ENCODE measurements at regions not wholly inside any gene's neighbourhood (a gene's known extent, or its start where the extent isn't known, plus 50 kb on each side); places are given as distances from the start of the nearest gene placed in this dataset.

GRCh38 chr5:36360307-36360706, 58.6 kb upstream of the RANBP3L start:
- TF ChIP-seq CTCF (IDR thresholded peaks at IDR 0.05; ENCODE audit: insufficient read depth, low read length) (no peak), SPI1 (IDR thresholded peaks at IDR 0.05; ENCODE audit: borderline replicate concordance, low read depth) (no peak), POLR2AphosphoS5 (IDR thresholded peaks at IDR 0.05; ENCODE audit: low read depth) (no peak), GABPA (IDR thresholded peaks at IDR 0.05; ENCODE audit: low read depth) (no peak), REST (IDR thresholded peaks at IDR 0.05; ENCODE audit: insufficient replicate concordance, low read depth) (no peak)
- Histone ChIP-seq H3K27me3 (ENCODE audit: insufficient read depth, poor library complexity, severe bottlenecking) (no peaks in the 10 kb centered on the region), H3K4me3 (replicated peaks; ENCODE audit: insufficient read depth, low read length) (no peak overlapping the region), H3K27ac (replicated peaks) (no peak overlapping the region)
- no peak for DNase-seq (ENCODE audit: low read depth in 1 of 2, low spot score in 1 of 2)

- no peak for TF ChIP-seq CTCF (IDR thresholded peaks at IDR 0.05; ENCODE audit: insufficient read depth, low read length)
- TF ChIP-seq REST (IDR thresholded peaks at IDR 0.05; ENCODE audit: insufficient replicate concordance, low read depth) = no peak
- TF ChIP-seq GABPA (IDR thresholded peaks at IDR 0.05; ENCODE audit: low read depth) = no peak
- no peak for TF ChIP-seq SPI1 (IDR thresholded peaks at IDR 0.05; ENCODE audit: borderline replicate concordance, low read depth)
- TF ChIP-seq POLR2AphosphoS5 (IDR thresholded peaks at IDR 0.05; ENCODE audit: low read depth) = no peak
- H3K4me3 ChIP-seq (replicated peaks; ENCODE audit: insufficient read depth, low read length) = no peak overlapping the region
- no peak for DNase-seq (ENCODE audit: low read depth in 1 of 2, low spot score in 1 of 2)
Observed at GRCh38 chr5:36363101-36363500, 61.4 kb upstream of the RANBP3L start.

GRCh38 chr5:36363744-36364143, 62.0 kb upstream of the RANBP3L start:
- no peak for DNase-seq (ENCODE audit: low read depth in 1 of 2, low spot score in 1 of 2)
- Histone ChIP-seq H3K4me3 (replicated peaks; ENCODE audit: insufficient read depth, low read length) (no peak overlapping the region), H3K27me3 (ENCODE audit: insufficient read depth, poor library complexity, severe bottlenecking) (no peaks in the 10 kb centered on the region), H3K27ac (replicated peaks) (no peak overlapping the region)
- TF ChIP-seq POLR2AphosphoS5 (IDR thresholded peaks at IDR 0.05; ENCODE audit: low read depth) = no peak
- TF ChIP-seq SPI1 (IDR thresholded peaks at IDR 0.05; ENCODE audit: borderline replicate concordance, low read depth) = no peak
- TF ChIP-seq CTCF (IDR thresholded peaks at IDR 0.05; ENCODE audit: insufficient read depth, low read length) = no peak
- TF ChIP-seq REST (IDR thresholded peaks at IDR 0.05; ENCODE audit: insufficient replicate concordance, low read depth) = no peak
- no peak for TF ChIP-seq GABPA (IDR thresholded peaks at IDR 0.05; ENCODE audit: low read depth)

More at GRCh38 chr5:36363101-36363500, 61.4 kb upstream of the RANBP3L start:
- Histone ChIP-seq H3K27ac (replicated peaks) (no peak overlapping the region), H3K27me3 (ENCODE audit: insufficient read depth, poor library complexity, severe bottlenecking) (no peaks in the 10 kb centered on the region)

Measured in HL-60 (cell line).